B cell (primary cell): ENCODE measurements at regions not wholly inside any gene's neighbourhood (a gene's known extent, or its start where the extent isn't known, plus 50 kb on each side); places are given as distances from the start of the nearest gene placed in this dataset.

ENCODE experiments used
- ATAC-seq: fragments of 200-7000 bp; cut with Tn5 transposase; one replicate; pipeline ENCODE4 v1.10.0; 2021; ENCODE audit warnings: low read depth, mild to moderate bottlenecking, moderate number of reproducible peaks, moderate library complexity
- CTCF ChIA-PET: fragments of 350-600 bp; sonication (Branson Sonifier 250); formaldehyde crosslinking; loops from one replicate; lab custom pipeline; 2021; ENCODE audit warnings: antibody characterized with exemption, inconsistent platforms; lab: Charles Lee
- POLR2A ChIA-PET: fragments of 350-600 bp; sonication (Branson Sonifier 250); formaldehyde crosslinking; loops from one replicate; lab custom pipeline; 2021; ENCODE audit warnings: antibody characterized with exemption; lab: Charles Lee
- DNase-seq: peaks from one replicate; pipeline ENCODE4 v3.0.0; 2013
- H2AFZ ChIP-seq: 2 replicates; pipeline ENCODE4 v1.6.1; 2012; ENCODE audit warnings: mild to moderate bottlenecking, low read depth, low read length; ENCODE audit not compliant: insufficient read depth, poor library complexity, severe bottlenecking
- H3K27ac ChIP-seq, 2 donors: 1 replicate in 1 of 2; 2 replicates in 1 of 2; pipeline ENCODE4 v1.5.1; 2012 to 2013; ENCODE audit warnings: low read length in 2 of 2, mild to moderate bottlenecking in 2 of 2, moderate library complexity in 1 of 2
- H3K27me3 ChIP-seq, 4 experiments: fragments of 200-600 bp in 1 of 4; sonication (generic) in 1 of 4; replicated peaks in 1 of 4; 1 replicate in 2 of 4; 2 replicates in 2 of 4; pipeline versions ENCODE4 v1.6.1 to v1.7.0; 2013 to 2016; ENCODE audit warnings: low read length in 3 of 4, mild to moderate bottlenecking in 2 of 4, mixed read lengths in 1 of 4, moderate library complexity in 1 of 4; ENCODE audit not compliant: insufficient read depth in 4 of 4, control insufficient read depth in 3 of 4; ENCODE audit errors: control extremely low read depth in 1 of 4
- H3K36me3 ChIP-seq, 2 experiments: replicated peaks in 1 of 2; 1 replicate in 1 of 2; 2 replicates in 1 of 2; pipeline versions ENCODE4 v1.6.1 to v1.7.1; 2013; ENCODE audit warnings: low read length in 1 of 2; ENCODE audit not compliant: insufficient read depth in 2 of 2, control insufficient read depth in 1 of 2; ENCODE audit errors: control extremely low read depth in 1 of 2, extremely low read depth in 1 of 2
- H3K4me1 ChIP-seq, 2 donors: fragments of 200-600 bp in 1 of 2; sonication (generic) in 1 of 2; 1 replicate in 1 of 2; 2 replicates in 1 of 2; pipeline versions ENCODE4 v1.5.1 to v1.6.1; 2013 to 2017; ENCODE audit warnings: low read length in 2 of 2; ENCODE audit not compliant: control insufficient read depth in 2 of 2, insufficient read depth in 2 of 2
- H3K4me2 ChIP-seq: replicated peaks from 2 replicates; pipeline ENCODE3; 2012; ENCODE audit warnings: mild to moderate bottlenecking, low read depth, low read length; ENCODE audit not compliant: poor library complexity, severe bottlenecking
- H3K4me3 ChIP-seq, 5 experiments: fragments of 200-600 bp in 1 of 5; sonication (generic) in 1 of 5; 1 replicate in 3 of 5; 2 replicates in 2 of 5; pipeline versions ENCODE4 v1.5.1 to v1.7.0; 2011 to 2016; ENCODE audit warnings: low read length in 4 of 5, mild to moderate bottlenecking in 4 of 5, low read depth in 2 of 5, control low read depth in 1 of 5, moderate library complexity in 1 of 5; ENCODE audit not compliant: insufficient read depth in 1 of 5; ENCODE audit errors: control extremely low read depth in 1 of 5, extremely low read depth in 1 of 5
- H3K79me2 ChIP-seq: fragments of 200-600 bp; sonication (generic); one replicate; pipeline ENCODE4 v1.6.0; 2016; ENCODE audit warnings: low read length; ENCODE audit not compliant: control insufficient read depth, insufficient read depth
- H3K9ac ChIP-seq: fragments of 200-600 bp; sonication (generic); 2 replicates; pipeline ENCODE4 v1.6.1; 2017; ENCODE audit warnings: mild to moderate bottlenecking, low read length, moderate library complexity
- H3K9me3 ChIP-seq, 3 donors: one replicate each; pipeline versions ENCODE4 v1.6.1 to v1.7.1; 2013; ENCODE audit warnings: low read length in 2 of 3; ENCODE audit not compliant: control insufficient read depth in 2 of 3, insufficient read depth in 1 of 3; ENCODE audit errors: control extremely low read depth in 1 of 3
- H4K20me1 ChIP-seq: 2 replicates; pipeline ENCODE4 v1.6.0; 2012; ENCODE audit warnings: mild to moderate bottlenecking, low read length; ENCODE audit not compliant: insufficient read depth, control insufficient read depth, poor library complexity, severe bottlenecking
- H3K27ac Mint-ChIP-seq: one replicate; pipeline ENCODE4 v1.8.0; 2021; ENCODE audit warnings: mixed read lengths
- H3K27me3 Mint-ChIP-seq: one replicate; pipeline ENCODE4 v1.8.0; 2021; ENCODE audit warnings: mixed read lengths
- H3K4me1 Mint-ChIP-seq: one replicate; pipeline ENCODE4 v1.8.0; 2021; ENCODE audit warnings: mixed read lengths
- H3K4me3 Mint-ChIP-seq: one replicate; pipeline ENCODE4 v1.8.0; 2021; ENCODE audit warnings: mixed read lengths
- H3K9me3 Mint-ChIP-seq: one replicate; pipeline ENCODE4 v1.8.0; 2022; ENCODE audit warnings: mixed read lengths; ENCODE audit not compliant: insufficient read depth
- CTCF ChIP-seq: fragments of 200-600 bp; IDR thresholded peaks from one replicate; pipeline ENCODE4 v1.8.0; 2022; ENCODE audit warnings: antibody characterized with exemption, mild to moderate bottlenecking
- EZH2 ChIP-seq: IDR thresholded peaks from 2 replicates; pipeline ENCODE4 v1.6.1; 2012; ENCODE audit warnings: borderline replicate concordance, low read depth, mild to moderate bottlenecking, moderate library complexity, low read length; ENCODE audit not compliant: insufficient read depth, poor library complexity, severe bottlenecking
- WGBS: methylation state at CpG from one replicate; pipeline ENCODE4 v1.1.5; 2013; ENCODE audit warnings: missing lambda C conversion rate; ENCODE audit not compliant: insufficient coverage; 5-methylcytosine and 5-hydroxymethylcytosine counted together
- intact Hi-C: fragments of 100-400 bp; cut with micrococcal nuclease; formaldehyde crosslinking; loops from one replicate; pipeline ENCODE4 v1.10.0; 2022

GRCh38 chr15:37872661-37873060 is 61.8 kb upstream of the TMCO5A start:
- POLR2A ChIA-PET, result no interaction called here
- CTCF ChIA-PET, result no interaction called here
- Histone ChIP-seq H3K9ac (no peak overlapping the region), H3K4me1 (no peaks in the 10 kb centered on the region), H3K79me2 (no peaks in the 10 kb centered on the region), H4K20me1 (no peaks in the 10 kb centered on the region), H3K4me2 (no peak overlapping the region), H3K4me3 (no peak overlapping the region), H3K27ac (no peak overlapping the region), H3K9me3 (no peaks in the 10 kb centered on the region), H2AFZ (no peak overlapping the region), H3K36me3 (no peaks in the 10 kb centered on the region), H3K27me3 (no peaks in the 10 kb centered on the region)
- TF ChIP-seq CTCF, result no peak
- TF ChIP-seq EZH2, result no peak
- 83% methylated on average over 6 of the region's 9 CpGs for WGBS
- ATAC-seq (no peak), DNase-seq (no peak)
- Mint-ChIP-seq H3K4me1 (no peaks in the 10 kb centered on the region), H3K27ac (no peak overlapping the region), H3K27me3 (peaks cover 8% of the 10 kb centered on the region), H3K4me3 (no peak overlapping the region), H3K9me3 (no peaks in the 10 kb centered on the region)
- intact Hi-C loops, result no loop called here

GRCh38 chr15:37873336-37873735 is 61.1 kb upstream of the TMCO5A start:
- ChIA-PET POLR2A (no interaction called here), CTCF (no interaction called here)
- Histone ChIP-seq H3K27ac (no peak overlapping the region), H3K79me2 (no peaks in the 10 kb centered on the region), H3K36me3 (no peaks in the 10 kb centered on the region), H3K4me1 (no peaks in the 10 kb centered on the region), H3K9me3 (no peaks in the 10 kb centered on the region), H4K20me1 (no peaks in the 10 kb centered on the region), H2AFZ (no peak overlapping the region), H3K4me3 (no peak overlapping the region), H3K4me2 (no peak overlapping the region), H3K27me3 (no peaks in the 10 kb centered on the region), H3K9ac (no peak overlapping the region)
- H3K4me1 Mint-ChIP-seq, result no peaks in the 10 kb centered on the region
- no peaks in the 10 kb centered on the region for H3K9me3 Mint-ChIP-seq
- H3K27me3 Mint-ChIP-seq, result peaks cover 8% of the 10 kb centered on the region
- no peak overlapping the region for H3K27ac Mint-ChIP-seq
- intact Hi-C loops, result no loop called here
- TF ChIP-seq EZH2, result no peak
- no peak for TF ChIP-seq CTCF
- ATAC-seq, result no peak
- H3K4me3 Mint-ChIP-seq, result no peak overlapping the region
- DNase-seq, result no peak
- 94% methylated on average over 3 of the region's 3 CpGs for WGBS
